GDM1 (cell line): ENCODE measurements at regions not wholly inside any gene's neighbourhood (a gene's known extent, or its start where the extent isn't known, plus 50 kb on each side); places are given as distances from the start of the nearest gene placed in this dataset.
"Not testable (repeated sequence)": the region's sequence is repeated elsewhere in the genome, so short reads cannot be mapped to it uniquely, and the experiment has no call there.

Experiments used
- DNase-seq: peaks from one replicate; lab custom pipeline; 2025; lab: John Stamatoyannopoulos, UW

DNA sequence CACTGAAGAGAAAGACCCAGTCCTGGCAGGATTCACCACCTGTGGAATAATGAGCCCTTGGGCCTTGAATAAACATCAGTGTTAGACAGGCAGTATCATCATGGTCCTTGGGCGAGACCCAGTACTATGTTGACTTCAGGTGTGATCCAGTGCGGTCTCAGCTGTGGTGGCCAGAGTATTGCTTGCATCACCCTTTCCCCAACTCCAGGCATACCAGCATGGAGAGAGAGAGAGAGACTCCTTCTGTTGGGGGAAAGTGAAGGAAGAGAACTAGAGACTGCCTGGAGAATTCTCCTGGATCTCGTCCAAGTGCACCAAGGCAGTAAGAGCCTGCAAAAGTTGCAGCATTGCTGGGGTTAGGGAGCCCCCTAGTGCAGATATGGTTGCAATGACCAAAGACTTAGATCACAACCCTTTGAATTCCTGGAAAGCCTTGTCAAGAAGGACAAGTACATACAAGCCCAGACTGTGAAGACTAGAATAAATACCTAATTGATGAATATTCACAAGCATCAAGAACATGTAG lies 61.1 kb upstream of the VAMP7 start:
- peak; percentile 68 for DNase-seq

GRCh38 chrX:155819525-155819924 lies 61.6 kb upstream of the VAMP7 start:
- DNase-seq, result no peak

DNA sequence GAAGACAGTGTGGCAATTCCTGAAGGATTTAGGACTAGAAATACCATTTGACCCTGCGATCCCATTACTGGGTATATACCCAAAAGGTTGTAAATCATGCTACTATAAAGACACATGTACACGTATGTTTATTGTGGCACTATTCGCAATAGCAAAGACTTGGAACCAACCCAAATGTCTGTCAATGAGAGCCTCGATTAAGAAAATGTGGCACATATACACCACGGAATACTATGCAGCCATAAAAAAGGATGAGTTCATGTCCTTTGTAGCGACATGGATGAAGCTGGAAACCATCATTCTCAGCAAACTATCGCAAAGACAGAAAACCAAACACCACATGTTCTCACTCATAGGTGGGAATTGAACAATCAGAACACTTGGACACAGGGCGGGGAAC lies 66.8 kb upstream of the VAMP7 start:
- DNase-seq, result not testable (repeated sequence)

- DNase-seq, result no peak
These were observed 101.3 kb upstream of the VAMP7 start for GRCh38 chrX:155779831-155780230.

GRCh38 chrX:155778844-155779553 lies 102.1 kb upstream of the VAMP7 start:
- no peak for DNase-seq

DNA sequence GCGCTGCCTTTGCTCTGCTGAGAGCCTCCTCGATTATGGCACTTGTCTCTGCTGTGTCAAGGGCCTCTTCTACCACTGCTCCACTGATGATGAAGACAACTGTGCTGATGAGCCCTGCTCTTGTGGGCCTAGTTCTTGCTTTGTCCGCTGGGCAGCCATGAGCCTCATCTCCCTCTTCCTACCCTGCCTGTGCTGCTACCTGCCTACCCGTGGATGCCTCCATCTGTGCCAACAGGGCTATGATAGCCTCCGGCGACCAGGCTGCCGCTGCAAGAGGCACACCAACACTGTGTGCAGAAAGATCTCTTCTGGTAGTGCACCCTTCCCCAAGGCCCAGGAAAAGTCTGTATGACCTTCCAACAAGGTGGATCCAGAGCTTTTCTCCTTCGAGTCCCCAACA lies 106.8 kb upstream of the VAMP7 start:
- no peak for DNase-seq

DNA sequence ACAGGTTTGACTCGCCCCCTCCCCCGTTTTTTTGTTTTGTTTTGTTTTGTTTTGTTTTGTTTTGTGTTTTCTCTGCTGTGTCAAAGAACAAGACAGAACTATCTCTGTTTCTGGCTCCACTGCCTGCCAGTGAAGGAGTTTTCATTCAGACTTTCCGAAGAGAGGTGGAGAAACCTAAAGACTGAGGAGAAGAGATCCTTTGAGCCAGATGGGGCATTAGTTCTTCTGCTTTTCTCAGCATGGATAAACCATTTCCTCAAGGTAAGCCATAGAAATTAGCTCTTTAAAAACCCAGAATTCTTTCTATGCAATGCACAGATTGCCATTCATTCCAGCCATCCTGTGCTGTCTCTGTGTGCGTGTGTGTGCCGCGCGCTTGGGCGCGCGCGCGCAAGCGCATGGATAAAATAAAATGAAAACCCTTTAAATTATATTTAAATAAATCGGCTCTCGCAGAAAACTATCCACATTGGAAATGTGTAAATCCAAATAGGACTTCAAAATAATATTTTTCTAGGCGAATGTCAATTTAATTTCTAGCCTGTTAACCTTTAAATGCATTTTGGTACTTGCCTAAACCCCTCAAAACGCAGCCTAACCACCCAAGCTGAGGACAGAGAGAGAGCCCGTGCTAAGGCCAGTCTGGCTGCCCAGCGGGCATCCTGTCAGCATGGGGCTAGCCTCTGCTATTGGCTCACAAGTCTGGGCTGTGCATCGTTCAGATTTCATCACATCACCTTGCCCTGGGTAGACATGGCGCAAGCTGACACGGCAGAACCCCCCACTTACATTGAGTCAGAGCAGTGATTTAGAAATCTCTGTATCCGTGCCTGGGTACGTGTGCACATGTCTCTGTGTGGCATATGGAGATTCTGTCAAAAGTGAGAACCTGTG lies 113.0 kb upstream of the VAMP7 start:
- no peak for DNase-seq

DNA sequence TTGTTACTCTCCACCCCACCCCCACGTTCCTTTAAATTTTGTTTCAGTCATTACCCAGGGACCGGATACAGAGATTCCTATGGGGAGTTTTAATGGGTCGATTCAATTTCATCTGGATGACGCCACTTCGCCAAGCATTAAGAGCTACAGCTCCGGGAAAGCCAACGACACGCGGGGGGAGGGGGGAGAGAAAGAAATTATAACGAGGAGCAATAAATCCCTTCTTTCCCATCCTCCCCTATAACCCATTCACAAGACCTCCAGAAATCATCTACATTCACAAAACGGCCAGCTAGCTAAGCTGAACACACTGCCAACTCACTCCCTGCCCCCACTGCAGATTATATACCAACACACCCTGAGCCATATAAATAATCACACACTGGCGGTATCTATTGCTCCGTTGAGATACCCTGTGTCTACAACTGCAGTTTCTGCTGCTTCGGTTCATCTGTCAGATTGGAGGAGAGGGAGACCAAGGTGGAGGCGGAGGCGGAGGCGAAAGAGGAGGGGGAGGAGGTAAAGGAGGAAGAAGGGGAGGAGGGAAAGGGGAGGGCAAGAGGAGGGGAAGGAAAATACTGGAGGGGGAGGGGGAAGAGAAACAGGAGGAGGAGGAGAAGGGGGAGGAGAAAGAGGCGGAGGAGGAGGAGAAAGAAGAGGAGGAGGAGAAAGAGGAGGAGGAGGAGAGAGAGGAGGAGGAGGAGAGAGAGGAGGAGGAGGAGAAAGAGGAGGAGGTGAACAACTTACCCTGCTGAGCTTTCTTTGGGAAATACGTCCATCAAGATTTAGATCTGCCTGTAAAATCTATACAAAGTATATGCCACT lies 113.9 kb upstream of the VAMP7 start:
- no peak for DNase-seq

- DNase-seq, result no peak
These were observed 114.8 kb upstream of the VAMP7 start for GRCh38 chrX:155766321-155766720.

- DNase-seq, result no peak
These were observed 120.0 kb upstream of the VAMP7 start for GRCh38 chrX:155761185-155761584.

GRCh38 chrX:155757046-155757759 lies 123.9 kb upstream of the VAMP7 start:
- DNase-seq, result no peak

GRCh38 chrX:155755706-155756337 lies 125.3 kb upstream of the VAMP7 start:
- no peak for DNase-seq

DNA sequence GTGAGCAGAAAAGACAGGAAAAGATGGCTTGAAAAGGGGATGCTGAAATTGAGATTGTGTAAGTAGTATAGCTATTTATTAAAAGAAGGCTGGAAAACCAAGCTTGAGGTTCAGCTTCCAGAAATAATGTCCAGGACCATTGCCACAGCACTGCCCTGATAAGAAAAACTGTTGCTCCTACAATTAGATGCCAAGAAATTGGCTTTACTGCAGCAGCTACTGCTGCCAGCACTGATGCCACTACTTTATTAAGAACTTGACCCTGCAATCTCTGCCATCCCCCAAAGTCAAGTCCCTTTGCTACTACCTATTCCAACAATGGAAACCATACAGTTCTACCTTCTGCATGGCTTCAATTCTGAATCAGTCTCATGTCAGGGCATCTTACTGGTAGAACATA lies 130.0 kb upstream of the VAMP7 start:
- no peak for DNase-seq

DNA sequence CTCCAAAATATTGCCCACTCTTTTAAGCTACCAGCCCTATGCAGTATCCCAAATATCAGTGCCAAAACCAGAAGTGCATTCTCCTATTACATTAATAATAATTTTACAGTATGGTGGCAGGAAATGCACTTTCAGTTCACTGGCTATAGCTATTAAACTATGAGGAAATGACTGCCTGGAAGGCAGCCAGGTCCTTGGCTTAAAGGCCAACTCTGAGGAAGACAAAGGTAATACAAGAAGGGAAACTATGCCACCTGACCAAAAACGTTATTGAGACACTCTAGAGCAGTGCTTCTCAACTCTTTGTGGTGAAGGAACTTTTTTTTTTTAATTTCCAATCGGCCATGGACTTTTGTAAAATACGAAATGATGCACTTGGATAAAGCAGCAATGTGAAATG lies 133.6 kb upstream of the VAMP7 start:
- DNase-seq, result no peak

- no peak for DNase-seq
These were observed 133.0 kb upstream of the TMLHE start for GRCh38 chrX:155745792-155746191.

DNA sequence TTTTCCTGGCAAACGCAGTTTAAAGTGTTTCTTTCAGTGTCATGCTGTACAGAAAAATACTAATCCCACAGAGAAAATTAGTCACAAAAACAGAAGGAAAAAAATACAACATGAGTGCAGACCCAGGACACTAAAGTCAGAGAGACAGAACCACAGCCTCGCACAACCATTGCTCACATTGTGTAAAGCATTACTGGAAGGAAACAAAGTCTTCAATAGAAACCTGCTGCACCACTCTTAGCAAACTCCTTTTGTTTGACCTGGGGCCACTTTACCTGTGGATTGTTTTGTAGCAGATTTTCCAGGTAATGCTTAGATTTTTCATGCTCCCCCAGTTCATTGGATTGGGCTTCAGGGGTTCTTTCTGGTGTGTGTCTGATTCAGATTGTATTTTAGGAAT lies 131.8 kb upstream of the TMLHE start:
- no peak for DNase-seq

DNA sequence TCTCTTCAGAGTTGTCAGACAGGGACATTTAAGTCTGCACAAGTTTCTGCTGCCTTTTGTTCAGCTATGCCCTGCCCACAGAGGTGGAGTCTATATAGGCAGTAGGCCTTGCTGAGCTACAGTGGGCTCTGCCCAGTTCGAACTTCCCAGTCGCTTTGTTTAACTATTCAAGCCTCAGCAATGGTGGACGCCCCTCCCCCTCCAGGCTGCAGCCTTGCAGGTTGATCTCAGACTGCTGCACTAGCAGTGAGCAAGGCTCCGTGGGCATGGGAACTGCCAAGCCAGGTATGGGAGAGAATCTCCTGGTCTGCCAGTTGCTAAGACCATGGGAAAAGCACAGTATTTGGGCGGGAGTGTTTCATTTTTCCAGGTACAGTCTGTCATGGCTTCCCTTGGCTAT lies 115.6 kb upstream of the TMLHE start:
- not testable (repeated sequence) for DNase-seq

GRCh38 chrX:155718972-155719586 lies 106.3 kb upstream of the TMLHE start:
- DNase-seq, result no peak

GRCh38 chrX:155715141-155715540 lies 102.4 kb upstream of the TMLHE start:
- DNase-seq, result no peak

DNA sequence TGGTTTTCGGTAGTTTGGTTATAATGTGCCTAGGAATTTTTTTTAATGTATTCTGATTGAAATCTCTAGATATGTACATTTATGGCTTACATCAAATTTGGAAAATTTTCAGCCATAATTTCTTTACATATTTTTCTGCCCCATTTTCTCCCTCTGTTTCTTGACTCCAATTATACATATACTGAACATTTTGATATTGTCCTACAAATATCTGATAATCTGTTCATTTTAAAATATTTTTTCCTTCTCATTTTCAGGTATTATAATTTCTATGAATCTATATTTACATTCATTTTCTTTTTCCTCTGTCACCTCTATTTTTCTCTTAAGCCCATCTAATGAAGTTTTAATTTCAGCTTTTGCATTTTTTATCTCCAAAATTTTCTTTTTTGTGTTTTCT lies 82.7 kb upstream of the TMLHE start:
- no peak for DNase-seq

- DNase-seq, result no peak
These were observed 81.9 kb upstream of the TMLHE start for GRCh38 chrX:155694649-155695048.
